Activated CD8-positive, alpha-beta memory T cell treated with anti-CD3 and anti-CD28 coated beads, Interleukin-2, amount 50 U/mL, for 24 hours (primary cell): ENCODE measurements at regions not wholly inside any gene's neighbourhood (a gene's known extent, or its start where the extent isn't known, plus 50 kb on each side); places are given as distances from the start of the nearest gene placed in this dataset.

Experiments used
- DNase-seq: peaks from one replicate; pipeline ENCODE4 v3.0.0-alpha.2; 2020; ENCODE audit errors: extremely low read depth

- no peak for DNase-seq
Measured at GRCh38 chr1:219277304-219278105, 103.8 kb downstream of the LYPLAL1 start.

- DNase-seq = no peak
Measured at GRCh38 chr1:219276049-219276738, 102.5 kb downstream of the LYPLAL1 start.

DNA sequence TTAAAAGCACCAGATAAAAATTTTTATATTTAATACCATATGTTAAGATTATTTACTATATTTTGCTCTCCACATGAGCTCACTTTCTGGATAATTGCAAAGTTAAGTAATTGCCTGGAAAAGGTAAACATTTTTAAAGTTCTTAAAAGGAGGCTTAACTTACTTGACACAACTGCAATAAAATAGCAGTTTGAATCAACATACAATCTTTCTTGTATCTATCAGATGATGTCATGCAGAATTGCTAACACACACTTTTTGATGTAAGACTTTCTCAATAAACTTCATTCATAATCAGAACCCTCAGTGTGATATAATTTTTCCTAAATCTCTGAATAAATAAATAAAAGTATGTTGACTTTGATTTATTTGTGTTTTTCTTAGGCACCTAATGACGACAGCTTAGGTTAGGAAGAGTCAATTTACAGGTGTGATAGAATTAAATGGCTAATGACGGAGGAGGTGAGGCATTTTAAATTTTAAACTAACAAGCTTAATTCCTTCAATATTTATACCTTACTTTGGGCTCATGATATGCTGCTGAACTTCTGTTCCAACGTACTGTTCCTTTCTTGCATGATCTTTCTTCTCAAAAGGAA, 99.5 kb downstream of the LYPLAL1 start:
- DNase-seq = no peak

DNA sequence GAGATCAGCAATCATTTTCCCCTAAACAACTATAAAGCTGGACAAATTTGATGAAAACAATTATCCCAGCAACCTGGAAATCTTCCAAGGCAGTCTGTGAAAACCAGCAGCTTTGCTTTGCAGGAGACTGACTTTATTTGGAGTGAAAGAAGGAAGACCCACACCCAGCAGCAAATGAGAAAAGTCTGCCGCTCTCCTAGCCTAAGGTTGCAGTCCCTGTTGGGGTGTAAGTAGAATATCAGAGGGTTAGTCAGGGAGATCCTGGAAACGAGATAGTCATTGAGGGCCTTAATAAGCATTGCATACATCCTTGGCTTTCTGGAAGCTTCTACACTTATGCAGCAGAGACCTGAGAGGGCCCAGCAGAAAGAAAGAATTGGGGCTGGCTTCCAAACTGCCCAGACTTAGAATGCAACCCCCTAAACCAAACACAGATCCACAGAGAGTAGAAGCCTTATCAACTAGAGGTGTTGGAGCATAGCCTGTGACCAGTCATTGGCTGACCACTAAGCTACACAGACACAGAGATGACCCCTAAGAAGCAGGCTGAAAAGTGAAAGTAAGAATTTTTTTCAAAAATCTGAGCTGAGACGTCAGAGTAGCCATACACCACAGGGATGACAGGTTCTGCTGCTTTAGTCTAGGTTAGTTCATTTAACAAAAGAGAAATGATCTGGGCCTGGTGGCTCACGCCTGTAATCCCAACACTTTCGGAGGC, 98.3 kb downstream of the LYPLAL1 start:
- DNase-seq = no peak

GRCh38 chr1:219269171-219269570, 95.5 kb downstream of the LYPLAL1 start:
- no peak for DNase-seq

DNA sequence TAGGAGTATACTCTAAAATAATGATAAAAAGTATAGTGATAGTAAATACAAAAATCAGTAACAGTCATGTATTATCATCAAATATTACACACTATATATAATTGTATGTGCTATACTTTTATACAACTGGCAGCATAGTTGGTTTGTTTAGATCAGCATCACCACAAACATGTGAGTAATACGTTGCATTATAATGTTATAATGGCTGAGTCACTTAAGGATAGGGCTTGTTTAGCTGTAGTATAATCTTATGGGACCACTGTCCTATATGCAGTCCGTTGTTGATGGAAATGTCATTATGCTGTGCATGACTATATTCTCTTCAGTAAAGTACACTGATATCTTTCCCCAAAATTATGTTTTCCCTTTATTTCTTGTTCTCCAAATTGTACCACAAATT, 92.8 kb downstream of the LYPLAL1 start:
- no peak for DNase-seq

GRCh38 chr1:219265026-219265515, 91.4 kb downstream of the LYPLAL1 start:
- DNase-seq = no peak

GRCh38 chr1:219264561-219264960, 90.9 kb downstream of the LYPLAL1 start:
- DNase-seq = no peak
